ENCODE measurements at regions not wholly inside any gene's neighbourhood (a gene's known extent, or its start where the extent isn't known, plus 50 kb on each side); places are given as distances from the start of the nearest gene placed in this dataset.

GRCh38 chr21:38897532-38898421 lies 92.0 kb downstream of the ETS2 start:
- TF ChIP-seq, protein P1, sequence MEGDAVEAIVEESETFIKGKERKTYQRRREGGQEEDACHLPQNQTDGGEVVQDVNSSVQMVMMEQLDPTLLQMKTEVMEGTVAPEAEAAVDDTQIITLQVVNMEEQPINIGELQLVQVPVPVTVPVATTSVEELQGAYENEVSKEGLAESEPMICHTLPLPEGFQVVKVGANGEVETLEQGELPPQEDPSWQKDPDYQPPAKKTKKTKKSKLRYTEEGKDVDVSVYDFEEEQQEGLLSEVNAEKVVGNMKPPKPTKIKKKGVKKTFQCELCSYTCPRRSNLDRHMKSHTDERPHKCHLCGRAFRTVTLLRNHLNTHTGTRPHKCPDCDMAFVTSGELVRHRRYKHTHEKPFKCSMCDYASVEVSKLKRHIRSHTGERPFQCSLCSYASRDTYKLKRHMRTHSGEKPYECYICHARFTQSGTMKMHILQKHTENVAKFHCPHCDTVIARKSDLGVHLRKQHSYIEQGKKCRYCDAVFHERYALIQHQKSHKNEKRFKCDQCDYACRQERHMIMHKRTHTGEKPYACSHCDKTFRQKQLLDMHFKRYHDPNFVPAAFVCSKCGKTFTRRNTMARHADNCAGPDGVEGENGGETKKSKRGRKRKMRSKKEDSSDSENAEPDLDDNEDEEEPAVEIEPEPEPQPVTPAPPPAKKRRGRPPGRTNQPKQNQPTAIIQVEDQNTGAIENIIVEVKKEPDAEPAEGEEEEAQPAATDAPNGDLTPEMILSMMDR (IDR thresholded peaks at IDR 0.05) = no peak
- H3K36me3 ChIP-seq = no peaks in the 10 kb centered on the region
- H3K27ac ChIP-seq = no peak overlapping the region
- H3K4me1 ChIP-seq (ENCODE audit: control insufficient read depth in 1 of 2, insufficient read depth in 1 of 2, low read depth in 1 of 2, low read length in 1 of 2) = no peaks in the 10 kb centered on the region
- H3K4me3 ChIP-seq (ENCODE audit: low read depth in 1 of 2, low read length in 1 of 2) = no peak overlapping the region
- no peaks in the 10 kb centered on the region for H3K27me3 ChIP-seq
- H3K9me3 ChIP-seq = no peaks in the 10 kb centered on the region

GRCh38 chr21:38894899-38895298 lies 89.2 kb downstream of the ETS2 start:
- Histone ChIP-seq H3K27ac (no peak overlapping the region), H3K9me3 (no peaks in the 10 kb centered on the region), H3K4me3 (ENCODE audit: low read depth in 1 of 2, low read length in 1 of 2) (no peak overlapping the region), H3K36me3 (no peaks in the 10 kb centered on the region), H3K27me3 (no peaks in the 10 kb centered on the region), H3K4me1 (ENCODE audit: control insufficient read depth in 1 of 2, insufficient read depth in 1 of 2, low read depth in 1 of 2, low read length in 1 of 2) (no peaks in the 10 kb centered on the region)
- TF ChIP-seq, protein P1 (IDR thresholded peaks at IDR 0.05) = no peak

DNA sequence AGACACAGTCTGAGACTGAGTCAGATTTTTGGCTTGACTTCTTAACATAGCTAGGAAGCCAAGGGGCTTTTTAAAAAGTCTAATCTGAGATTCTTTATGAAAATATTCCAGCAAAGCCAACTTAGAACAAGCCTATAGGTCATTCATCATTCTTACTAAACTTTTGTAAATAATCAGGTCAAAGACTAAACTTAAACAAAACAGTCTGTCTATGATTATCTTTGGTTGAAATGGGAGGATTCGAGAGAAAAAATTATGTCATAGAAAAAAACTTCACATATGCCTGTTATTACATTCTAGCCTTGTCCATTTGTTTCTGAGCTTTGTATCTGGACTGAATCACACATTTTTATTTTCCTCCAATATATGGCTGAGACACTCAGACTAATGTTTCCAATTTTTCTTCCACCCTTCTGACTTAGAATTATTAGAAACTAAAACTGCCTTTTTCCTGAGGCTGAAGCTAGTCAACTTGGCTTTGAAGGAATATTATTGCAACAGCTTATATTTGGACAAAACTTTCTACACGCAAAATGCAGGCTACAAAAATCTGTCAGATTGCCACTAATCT lies 83.3 kb downstream of the ETS2 start:
- H3K9me3 ChIP-seq = peaks cover 6% of the 10 kb centered on the region
- H3K27ac ChIP-seq = no peak overlapping the region
- H3K4me3 ChIP-seq (ENCODE audit: low read depth in 1 of 2, low read length in 1 of 2) = no peak overlapping the region
- H3K27me3 ChIP-seq = no peaks in the 10 kb centered on the region
- TF ChIP-seq, protein P1 (IDR thresholded peaks at IDR 0.05) = no peak
- no peaks in the 10 kb centered on the region for H3K4me1 ChIP-seq (ENCODE audit: control insufficient read depth in 1 of 2, insufficient read depth in 1 of 2, low read depth in 1 of 2, low read length in 1 of 2)
- H3K36me3 ChIP-seq = no peaks in the 10 kb centered on the region

DNA sequence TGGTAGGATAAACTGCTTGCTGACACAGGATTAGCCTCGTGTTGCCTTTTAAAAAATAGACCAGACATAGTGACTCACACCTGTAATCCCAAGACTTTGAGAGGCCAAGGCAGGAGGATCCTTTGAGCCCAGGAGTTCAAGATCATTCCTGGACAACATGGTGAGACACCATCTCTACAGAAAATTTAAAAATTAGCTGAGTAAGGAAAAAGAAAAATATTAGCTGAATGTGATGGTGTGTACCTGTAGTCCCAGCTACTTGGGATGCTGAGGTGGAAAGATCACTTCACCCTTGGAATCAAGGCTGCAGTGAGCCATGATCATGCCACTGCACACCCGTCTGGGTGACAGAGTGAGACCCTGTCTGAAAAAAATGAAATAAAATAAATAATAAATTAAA lies 82.0 kb downstream of the ETS2 start:
- no peaks in the 10 kb centered on the region for H3K36me3 ChIP-seq
- no peak overlapping the region for H3K4me3 ChIP-seq (ENCODE audit: low read depth in 1 of 2, low read length in 1 of 2)
- TF ChIP-seq, protein P1 (IDR thresholded peaks at IDR 0.05) = no peak
- H3K27ac ChIP-seq = no peak overlapping the region
- H3K27me3 ChIP-seq = no peaks in the 10 kb centered on the region
- peaks cover 6% of the 10 kb centered on the region for H3K9me3 ChIP-seq
- H3K4me1 ChIP-seq (ENCODE audit: control insufficient read depth in 1 of 2, insufficient read depth in 1 of 2, low read depth in 1 of 2, low read length in 1 of 2) = no peaks in the 10 kb centered on the region

GRCh38 chr21:38887062-38887686 lies 81.4 kb downstream of the ETS2 start:
- TF ChIP-seq, protein P1 (IDR thresholded peaks at IDR 0.05) = no peak
- H3K27me3 ChIP-seq = no peaks in the 10 kb centered on the region
- no peak overlapping the region for H3K27ac ChIP-seq
- no peak overlapping the region for H3K4me3 ChIP-seq (ENCODE audit: low read depth in 1 of 2, low read length in 1 of 2)
- no peaks in the 10 kb centered on the region for H3K4me1 ChIP-seq (ENCODE audit: control insufficient read depth in 1 of 2, insufficient read depth in 1 of 2, low read depth in 1 of 2, low read length in 1 of 2)
- H3K9me3 ChIP-seq = peaks cover 6% of the 10 kb centered on the region
- H3K36me3 ChIP-seq = no peaks in the 10 kb centered on the region
